ENCODE measurements at regions not wholly inside any gene's neighbourhood (a gene's known extent, or its start where the extent isn't known, plus 50 kb on each side); places are given as distances from the start of the nearest gene placed in this dataset.
"Not testable (repeated sequence)": the region's sequence is repeated elsewhere in the genome, so short reads cannot be mapped to it uniquely, and the experiment has no call there.

GRCh38 chr16:85441189-85441889 lies 171.8 kb upstream of the GSE1 start:
- DNase-seq (ENCODE audit: low read depth) = no peak

DNA sequence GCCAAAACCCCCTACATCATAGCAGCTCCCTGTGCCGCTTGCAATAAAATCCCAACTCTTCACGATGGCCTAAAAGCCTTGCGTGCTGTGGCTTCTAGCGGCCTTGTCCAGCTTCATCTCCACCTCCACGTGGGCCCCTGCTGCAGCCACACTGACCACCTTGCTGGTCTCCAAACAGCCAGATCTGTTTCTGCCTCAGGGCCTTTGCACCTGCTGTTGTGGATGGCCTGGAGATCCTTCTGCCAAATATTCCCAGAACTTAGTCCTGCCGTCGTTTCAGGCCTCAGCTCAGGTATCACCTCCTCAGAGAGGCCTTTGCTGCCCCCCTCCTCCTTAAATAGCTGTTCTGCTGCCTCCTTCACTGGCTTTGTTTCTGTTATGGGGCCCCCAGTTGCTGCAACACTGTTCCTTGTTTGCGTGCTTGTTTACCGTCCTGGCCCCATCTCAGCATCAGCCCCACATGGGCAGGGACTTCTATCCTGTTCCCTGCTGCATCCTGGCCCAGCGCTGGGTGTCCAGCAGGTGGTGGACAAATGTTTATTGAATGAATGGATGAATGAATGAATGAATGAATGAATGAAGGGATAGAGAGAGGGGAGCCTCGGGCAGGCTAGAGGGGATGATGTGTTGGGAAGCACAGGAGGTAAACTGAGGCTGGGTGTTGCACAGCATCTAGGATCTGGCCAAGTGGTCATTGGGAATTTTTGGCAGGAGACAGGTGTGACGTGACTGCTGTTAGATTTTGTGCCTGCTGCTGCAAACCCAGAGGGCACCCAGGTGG lies 171.0 kb upstream of the GSE1 start:
- DNase-seq (ENCODE audit: low read depth) = no peak

DNA sequence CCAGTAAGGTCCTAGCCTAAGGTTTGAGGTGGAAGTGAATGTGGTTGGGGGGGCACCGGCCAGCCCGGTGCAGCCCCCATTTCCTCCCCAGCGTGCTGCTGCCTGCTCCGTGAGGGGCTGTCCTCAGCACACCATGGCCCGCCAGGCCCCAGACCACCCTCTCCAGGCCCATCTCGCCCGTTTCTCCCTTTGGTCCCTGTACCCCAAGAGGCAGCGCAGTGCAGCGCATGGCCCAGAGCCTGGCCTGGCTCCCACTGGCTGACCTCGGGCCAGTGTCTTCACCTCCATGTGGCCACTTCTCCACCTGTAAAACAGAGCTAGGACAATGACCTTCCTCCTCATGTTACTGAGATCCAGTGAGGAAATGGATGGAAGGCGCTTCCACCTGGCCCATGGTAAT lies 170.0 kb upstream of the GSE1 start:
- no peak for DNase-seq (ENCODE audit: low read depth)

DNA sequence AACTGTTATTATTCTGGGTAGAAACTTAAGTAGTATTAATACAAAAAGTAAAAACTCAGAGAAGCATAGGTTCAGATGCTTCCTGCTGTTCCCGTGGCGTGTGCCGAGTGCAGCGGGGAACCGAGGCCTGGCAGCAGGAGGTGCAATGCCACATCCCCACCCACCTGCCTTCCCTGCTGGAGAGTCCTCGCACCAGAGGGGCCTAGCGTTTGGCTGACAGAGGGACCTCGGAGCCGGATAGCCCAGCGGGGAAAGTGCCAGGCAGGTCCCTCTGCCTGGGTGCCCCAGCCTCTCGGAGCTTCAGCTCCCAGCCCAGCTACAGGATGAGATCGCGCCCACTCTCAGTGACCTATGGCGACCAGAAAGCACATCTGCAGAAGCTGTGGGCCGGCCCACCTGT lies 169.6 kb upstream of the GSE1 start:
- DNase-seq (ENCODE audit: low read depth) = no peak

GRCh38 chr16:85445064-85445778 lies 167.9 kb upstream of the GSE1 start:
- no peak for DNase-seq (ENCODE audit: low read depth)

DNA sequence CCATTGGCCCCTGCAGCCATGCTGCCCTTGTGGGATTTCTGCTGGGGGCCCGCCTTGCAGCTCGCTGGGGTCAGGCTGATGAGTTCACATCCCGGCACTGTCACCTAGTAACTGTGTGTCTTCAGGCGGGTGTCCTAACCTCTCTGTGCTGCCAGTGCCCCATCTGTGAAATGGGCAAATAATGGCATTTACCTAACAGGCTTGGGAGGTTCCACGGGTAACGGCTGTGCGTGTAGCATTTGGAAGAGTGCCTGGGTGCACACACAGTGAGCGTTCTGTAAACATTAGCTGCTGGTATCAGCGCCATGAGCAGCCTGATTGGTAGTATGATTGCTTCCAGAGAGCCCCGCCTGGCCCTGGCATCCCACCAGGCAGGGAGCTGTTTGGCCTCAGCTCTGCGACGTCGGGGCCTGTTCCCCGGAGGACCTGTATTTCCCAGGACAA lies 167.3 kb upstream of the GSE1 start:
- DNase-seq (ENCODE audit: low read depth) = no peak

- DNase-seq (ENCODE audit: low read depth) = no peak
Observed at GRCh38 chr16:85446951-85447692, 166.0 kb upstream of the GSE1 start.

- no peak for DNase-seq (ENCODE audit: low read depth)
Observed at GRCh38 chr16:85447693-85448313, 165.3 kb upstream of the GSE1 start.

DNA sequence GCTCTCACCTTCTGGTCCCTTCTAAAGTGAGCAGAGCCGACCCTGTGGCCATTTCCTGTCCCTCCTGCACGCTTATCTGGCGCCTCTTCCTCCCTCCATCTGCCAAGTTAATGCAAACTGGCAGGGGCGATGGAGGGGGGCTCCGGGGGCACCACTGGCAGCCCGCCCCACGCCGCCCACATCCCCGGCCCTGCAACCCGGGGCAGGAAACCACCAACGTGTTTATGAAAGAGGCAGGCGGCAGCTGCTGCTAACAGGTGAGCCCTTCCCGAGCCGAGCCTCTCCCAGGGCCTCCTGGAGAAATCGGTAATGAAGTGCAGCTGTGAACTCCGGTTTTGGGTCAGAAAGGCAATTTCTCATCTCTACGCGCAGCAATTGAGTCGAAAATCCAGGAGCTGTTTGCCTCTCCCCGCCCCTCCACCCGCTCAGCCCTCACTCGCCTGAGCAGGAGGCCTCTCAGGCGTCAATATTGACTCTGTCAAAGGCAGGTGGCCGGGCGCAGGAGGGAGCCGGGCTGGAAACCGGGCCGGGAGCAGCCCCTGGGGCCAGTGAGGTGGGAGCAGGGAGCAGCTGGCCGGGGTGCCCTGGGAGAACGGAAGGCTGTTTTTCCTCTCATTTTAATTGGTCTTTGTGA lies 164.4 kb upstream of the GSE1 start:
- DNase-seq (ENCODE audit: low read depth) = no peak

DNA sequence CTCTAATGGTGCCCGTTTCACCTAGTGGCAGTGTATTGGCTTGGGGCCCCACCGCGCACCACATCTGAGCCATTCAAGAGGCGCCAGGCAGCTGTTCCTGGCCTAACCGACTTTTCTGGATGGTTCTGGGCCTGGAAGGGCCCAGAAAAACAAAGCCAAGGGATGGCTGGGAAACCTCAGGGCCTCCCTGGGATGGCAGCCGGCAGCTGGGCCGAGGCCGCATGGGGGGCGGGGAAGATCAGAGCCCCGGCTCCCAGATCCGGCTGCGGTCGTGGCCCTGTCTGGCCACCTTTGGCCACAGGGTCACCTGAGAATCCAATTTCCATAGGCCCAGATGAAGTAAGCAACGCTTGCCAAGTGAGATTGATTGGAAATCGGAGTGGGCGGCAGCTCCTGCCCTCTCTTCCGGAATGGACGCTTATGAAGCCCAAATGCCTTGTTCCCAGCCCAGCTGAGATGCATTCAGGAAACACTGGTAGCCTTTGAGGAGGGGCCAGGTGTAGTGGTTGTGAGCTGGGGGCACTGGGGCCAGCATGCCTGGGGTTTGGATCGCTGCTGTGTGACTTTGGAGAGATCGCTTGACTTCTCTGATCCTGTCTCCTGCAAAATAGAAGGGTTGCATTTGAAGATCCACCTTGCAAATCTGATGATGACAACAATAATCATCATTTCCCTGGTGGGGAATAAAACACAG lies 163.8 kb upstream of the GSE1 start:
- DNase-seq (ENCODE audit: low read depth) = no peak

- DNase-seq (ENCODE audit: low read depth) = no peak
Observed at GRCh38 chr16:85449885-85450245, 163.3 kb upstream of the GSE1 start.

DNA sequence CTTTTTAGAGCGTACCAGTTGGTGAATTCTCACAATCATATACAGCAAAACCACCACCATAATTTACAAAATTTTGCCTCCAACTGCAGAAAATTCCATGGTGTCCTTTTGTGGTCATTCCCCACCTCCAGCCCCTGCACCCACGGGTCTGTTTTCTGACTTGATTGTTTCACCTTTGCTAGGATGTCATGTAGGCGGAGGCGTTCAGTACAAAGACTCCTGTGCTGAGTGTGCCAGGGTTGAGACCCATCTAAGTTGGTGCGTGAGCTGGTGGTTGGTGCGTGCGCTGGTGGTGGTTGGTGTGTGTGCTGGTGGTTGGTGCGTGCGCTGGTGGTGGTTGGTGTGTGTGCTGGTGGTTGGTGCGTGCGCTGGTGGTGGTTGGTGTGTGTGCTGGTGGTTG lies 162.0 kb upstream of the GSE1 start:
- not testable (repeated sequence) for DNase-seq (ENCODE audit: low read depth)

- no peak for DNase-seq (ENCODE audit: low read depth)
Observed at GRCh38 chr16:85451641-85452363, 161.3 kb upstream of the GSE1 start.

GRCh38 chr16:85452364-85453193 lies 160.5 kb upstream of the GSE1 start:
- no peak for DNase-seq (ENCODE audit: low read depth)

GRCh38 chr16:85453194-85453678 lies 159.9 kb upstream of the GSE1 start:
- DNase-seq (ENCODE audit: low read depth) = no peak

DNA sequence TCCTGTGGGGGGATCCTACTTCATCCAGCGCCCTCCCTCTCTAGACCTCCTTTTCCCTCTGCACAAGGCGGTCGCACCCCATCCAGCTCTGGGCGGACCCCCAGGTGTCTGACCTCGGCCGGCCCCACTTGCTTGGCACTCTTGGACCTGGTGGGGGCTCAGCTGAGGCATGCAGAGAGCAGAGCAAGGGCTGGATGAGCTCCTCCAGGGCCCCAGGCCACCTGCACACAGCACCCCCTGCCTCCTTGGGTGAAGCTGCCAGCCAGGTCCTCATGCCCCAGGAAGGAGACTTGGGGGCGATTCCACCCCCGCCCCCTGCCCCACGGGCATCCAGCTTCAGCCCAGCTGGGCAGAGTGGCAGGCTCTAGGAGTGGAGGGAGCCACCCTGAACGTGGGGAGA lies 159.4 kb upstream of the GSE1 start:
- DNase-seq (ENCODE audit: low read depth) = no peak

- no peak for DNase-seq (ENCODE audit: low read depth)
Observed at GRCh38 chr16:85454171-85454872, 158.8 kb upstream of the GSE1 start.

GRCh38 chr16:85455534-85455933 lies 157.6 kb upstream of the GSE1 start:
- DNase-seq (ENCODE audit: low read depth) = no peak

Data from ELR (cell line).